ENCODE measurements at regions not wholly inside any gene's neighbourhood (a gene's known extent, or its start where the extent isn't known, plus 50 kb on each side); places are given as distances from the start of the nearest gene placed in this dataset.

DNA sequence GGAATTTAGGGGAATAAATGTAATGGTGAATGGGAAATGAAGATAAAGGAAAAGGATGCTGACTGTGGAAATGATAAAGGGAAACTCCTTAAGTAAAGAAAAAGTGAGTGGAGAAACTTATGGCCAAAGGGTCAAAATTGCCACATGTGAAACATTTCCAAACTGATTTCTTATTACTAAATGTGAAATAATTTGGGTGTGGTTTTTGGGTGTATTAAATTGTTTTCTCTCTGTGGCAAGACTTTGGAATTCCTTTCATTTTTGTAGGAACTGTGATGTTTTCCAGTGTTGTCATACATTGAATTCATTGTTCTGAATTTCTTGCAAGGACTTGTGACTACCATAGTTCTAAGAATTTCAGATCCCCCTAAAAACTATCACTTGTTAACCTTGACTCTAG lies 1891.5 kb upstream of the SEL1L start:
- Histone ChIP-seq H3K4me2 (ENCODE audit: low read length) (no peak overlapping the region), H3K79me2 (no peaks in the 10 kb centered on the region), H3K9ac (no peak overlapping the region), H3K27me3 (ENCODE audit: control insufficient read depth, insufficient read depth, low read length) (no peaks in the 10 kb centered on the region), H3K4me3 (ENCODE audit: low read depth, low read length) (no peak overlapping the region), H2AFZ (no peak overlapping the region), H3K36me3 (ENCODE audit: control insufficient read depth, insufficient read depth, low read length) (no peaks in the 10 kb centered on the region), H3K27ac (no peak overlapping the region), H3K9me3 (ENCODE audit: control insufficient read depth, low read length) (no peaks in the 10 kb centered on the region), H3K4me1 (peaks cover 3% of the 10 kb centered on the region)
- TF ChIP-seq, protein P1, sequence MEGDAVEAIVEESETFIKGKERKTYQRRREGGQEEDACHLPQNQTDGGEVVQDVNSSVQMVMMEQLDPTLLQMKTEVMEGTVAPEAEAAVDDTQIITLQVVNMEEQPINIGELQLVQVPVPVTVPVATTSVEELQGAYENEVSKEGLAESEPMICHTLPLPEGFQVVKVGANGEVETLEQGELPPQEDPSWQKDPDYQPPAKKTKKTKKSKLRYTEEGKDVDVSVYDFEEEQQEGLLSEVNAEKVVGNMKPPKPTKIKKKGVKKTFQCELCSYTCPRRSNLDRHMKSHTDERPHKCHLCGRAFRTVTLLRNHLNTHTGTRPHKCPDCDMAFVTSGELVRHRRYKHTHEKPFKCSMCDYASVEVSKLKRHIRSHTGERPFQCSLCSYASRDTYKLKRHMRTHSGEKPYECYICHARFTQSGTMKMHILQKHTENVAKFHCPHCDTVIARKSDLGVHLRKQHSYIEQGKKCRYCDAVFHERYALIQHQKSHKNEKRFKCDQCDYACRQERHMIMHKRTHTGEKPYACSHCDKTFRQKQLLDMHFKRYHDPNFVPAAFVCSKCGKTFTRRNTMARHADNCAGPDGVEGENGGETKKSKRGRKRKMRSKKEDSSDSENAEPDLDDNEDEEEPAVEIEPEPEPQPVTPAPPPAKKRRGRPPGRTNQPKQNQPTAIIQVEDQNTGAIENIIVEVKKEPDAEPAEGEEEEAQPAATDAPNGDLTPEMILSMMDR (IDR thresholded peaks at IDR 0.05): no peak

DNA sequence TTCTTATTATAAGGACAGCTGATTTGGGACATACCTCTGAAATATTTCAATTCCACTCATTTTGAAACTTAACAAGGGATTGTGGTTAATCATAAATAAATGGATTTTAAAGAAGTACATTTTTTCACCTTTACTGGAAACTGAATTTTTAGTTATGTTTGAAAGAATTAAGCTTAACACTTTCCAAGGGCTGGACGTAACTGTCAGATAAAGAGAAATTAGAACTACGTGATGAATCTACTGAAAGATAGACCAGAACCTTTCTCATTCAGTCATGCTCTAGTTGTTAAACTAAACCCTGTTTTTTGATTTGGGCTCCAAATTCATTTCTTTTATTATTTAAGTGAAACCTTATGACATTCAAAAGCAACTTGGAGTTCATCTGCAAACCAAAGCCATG lies 1892.1 kb upstream of the SEL1L start:
- no peak overlapping the region for H2AFZ ChIP-seq
- peaks cover 3% of the 10 kb centered on the region for H3K4me1 ChIP-seq
- H3K9ac ChIP-seq: no peak overlapping the region
- H3K79me2 ChIP-seq: no peaks in the 10 kb centered on the region
- TF ChIP-seq, protein P1 (IDR thresholded peaks at IDR 0.05): no peak
- no peak overlapping the region for H3K4me2 ChIP-seq (ENCODE audit: low read length)
- no peaks in the 10 kb centered on the region for H3K36me3 ChIP-seq (ENCODE audit: control insufficient read depth, insufficient read depth, low read length)
- no peaks in the 10 kb centered on the region for H3K27me3 ChIP-seq (ENCODE audit: control insufficient read depth, insufficient read depth, low read length)
- no peak overlapping the region for H3K4me3 ChIP-seq (ENCODE audit: low read depth, low read length)
- H3K9me3 ChIP-seq (ENCODE audit: control insufficient read depth, low read length): no peaks in the 10 kb centered on the region
- no peak overlapping the region for H3K27ac ChIP-seq

DNA sequence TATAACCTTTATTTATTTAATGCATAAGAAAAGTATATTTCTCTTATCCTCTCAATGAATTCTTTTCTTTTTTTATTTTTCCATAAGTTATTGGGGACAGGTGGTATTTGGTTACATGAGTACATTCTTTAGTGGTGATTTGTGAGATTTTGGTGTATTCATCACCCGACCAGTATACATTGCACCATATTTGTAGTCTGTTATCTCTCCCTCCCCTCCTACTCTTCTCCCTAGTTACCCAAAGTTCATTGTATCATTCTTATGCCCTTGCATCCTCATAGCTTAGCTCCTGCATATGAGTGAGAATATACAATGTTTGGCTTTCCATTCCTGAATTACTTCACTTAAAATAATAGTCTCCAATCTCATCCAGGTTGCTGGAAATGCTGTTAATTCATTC lies 1900.0 kb upstream of the SEL1L start:
- no peaks in the 10 kb centered on the region for H3K4me1 ChIP-seq
- no peaks in the 10 kb centered on the region for H3K36me3 ChIP-seq (ENCODE audit: control insufficient read depth, insufficient read depth, low read length)
- no peak overlapping the region for H3K4me2 ChIP-seq (ENCODE audit: low read length)
- H3K79me2 ChIP-seq: no peaks in the 10 kb centered on the region
- no peak overlapping the region for H3K9ac ChIP-seq
- no peaks in the 10 kb centered on the region for H3K9me3 ChIP-seq (ENCODE audit: control insufficient read depth, low read length)
- H3K4me3 ChIP-seq (ENCODE audit: low read depth, low read length): no peak overlapping the region
- H3K27me3 ChIP-seq (ENCODE audit: control insufficient read depth, insufficient read depth, low read length): no peaks in the 10 kb centered on the region
- H2AFZ ChIP-seq: no peak overlapping the region
- H3K27ac ChIP-seq: no peak overlapping the region
- TF ChIP-seq, protein P1 (IDR thresholded peaks at IDR 0.05): no peak

DNA sequence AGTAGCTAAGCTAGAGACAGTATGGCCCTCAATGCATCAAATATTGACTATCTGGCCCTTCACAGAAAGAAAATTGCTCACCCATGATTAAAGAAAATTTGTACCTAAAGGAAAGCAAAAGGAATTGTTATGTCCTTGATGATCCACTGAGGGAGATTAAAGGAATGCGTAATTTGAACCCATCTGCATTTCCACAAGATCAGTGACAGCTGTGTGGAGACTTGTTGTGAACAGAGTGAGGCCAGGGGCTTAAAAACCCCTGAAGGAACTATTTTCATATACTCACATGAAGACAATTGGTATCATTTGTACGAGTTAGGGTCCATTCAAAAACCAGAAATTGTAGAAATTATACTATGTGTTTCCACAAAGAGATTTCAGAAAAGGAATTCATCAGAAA lies 1908.1 kb upstream of the SEL1L start:
- TF ChIP-seq, protein P1 (IDR thresholded peaks at IDR 0.05): no peak
- Histone ChIP-seq H3K4me1 (no peaks in the 10 kb centered on the region), H3K27ac (no peak overlapping the region), H3K9ac (no peak overlapping the region), H3K36me3 (ENCODE audit: control insufficient read depth, insufficient read depth, low read length) (no peaks in the 10 kb centered on the region), H2AFZ (no peak overlapping the region), H3K27me3 (ENCODE audit: control insufficient read depth, insufficient read depth, low read length) (no peaks in the 10 kb centered on the region), H3K4me3 (ENCODE audit: low read depth, low read length) (no peak overlapping the region), H3K4me2 (ENCODE audit: low read length) (no peak overlapping the region), H3K9me3 (ENCODE audit: control insufficient read depth, low read length) (no peaks in the 10 kb centered on the region), H3K79me2 (no peaks in the 10 kb centered on the region)

DNA sequence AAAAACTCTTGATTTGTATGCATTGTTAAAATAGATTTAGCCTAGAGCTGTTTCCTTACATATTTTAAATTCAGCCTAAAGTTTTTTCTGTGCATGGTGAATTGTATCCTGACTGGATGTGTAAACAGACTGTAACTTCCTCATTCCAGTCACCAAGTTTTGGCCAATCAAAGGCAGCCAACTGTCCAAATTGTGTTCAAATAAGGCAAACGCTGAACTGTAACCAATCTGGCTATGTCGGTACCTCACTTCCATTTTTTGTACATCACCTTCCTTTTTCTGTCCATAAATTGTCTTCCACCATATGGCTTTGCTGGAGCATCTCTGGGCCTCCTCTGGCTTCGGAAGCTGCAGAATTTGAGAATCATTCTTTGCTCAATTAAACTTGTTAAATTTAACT lies 1921.9 kb upstream of the SEL1L start:
- Histone ChIP-seq H3K4me3 (ENCODE audit: low read depth, low read length) (no peak overlapping the region), H3K27ac (no peak overlapping the region), H3K9ac (no peak overlapping the region), H3K27me3 (ENCODE audit: control insufficient read depth, insufficient read depth, low read length) (no peaks in the 10 kb centered on the region), H3K4me1 (no peaks in the 10 kb centered on the region), H3K36me3 (ENCODE audit: control insufficient read depth, insufficient read depth, low read length) (no peaks in the 10 kb centered on the region), H3K79me2 (no peaks in the 10 kb centered on the region), H3K4me2 (ENCODE audit: low read length) (no peak overlapping the region), H3K9me3 (ENCODE audit: control insufficient read depth, low read length) (no peaks in the 10 kb centered on the region), H2AFZ (no peak overlapping the region)
- TF ChIP-seq, protein P1 (IDR thresholded peaks at IDR 0.05): no peak
